ENCODE measurements at regions not wholly inside any gene's neighbourhood (a gene's known extent, or its start where the extent isn't known, plus 50 kb on each side); places are given as distances from the start of the nearest gene placed in this dataset.

GRCh38 chr20:24797745-24798655, 151.1 kb upstream of the CST7 start:
- Mint-ChIP-seq H3K27ac (no peak overlapping the region), H3K4me1 (peaks cover 0 to 2% (median 0%) of the 10 kb centered on the region in 3 donors), H3K4me3 (no peak overlapping the region), H3K27me3 (no peaks in the 10 kb centered on the region), H3K9me3 (no peaks in the 10 kb centered on the region), H3K36me3 (no peaks in the 10 kb centered on the region)

GRCh38 chr20:24798930-24799705, 150.0 kb upstream of the CST7 start:
- H3K27me3 Mint-ChIP-seq = no peaks in the 10 kb centered on the region
- H3K4me3 Mint-ChIP-seq = no peak overlapping the region
- H3K9me3 Mint-ChIP-seq = no peaks in the 10 kb centered on the region
- H3K36me3 Mint-ChIP-seq = no peaks in the 10 kb centered on the region
- H3K27ac Mint-ChIP-seq = no peak overlapping the region
- peaks cover 0 to 2% (median 0%) of the 10 kb centered on the region in 3 donors for H3K4me1 Mint-ChIP-seq

- Mint-ChIP-seq H3K9me3 (no peaks in the 10 kb centered on the region), H3K27ac (no peak overlapping the region), H3K27me3 (no peaks in the 10 kb centered on the region), H3K36me3 (peaks cover 2% of the 10 kb centered on the region), H3K4me3 (no peak overlapping the region), H3K4me1 (peaks cover 0 to 2% (median 0%) of the 10 kb centered on the region in 3 donors)
These were observed 149.0 kb upstream of the CST7 start for GRCh38 chr20:24799971-24800580.

GRCh38 chr20:24802286-24802820, 146.7 kb upstream of the CST7 start:
- Mint-ChIP-seq H3K4me1 (no peaks in the 10 kb centered on the region), H3K27ac (no peak overlapping the region), H3K27me3 (no peaks in the 10 kb centered on the region), H3K9me3 (no peaks in the 10 kb centered on the region), H3K4me3 (no peak overlapping the region), H3K36me3 (peaks cover 2% of the 10 kb centered on the region)

DNA sequence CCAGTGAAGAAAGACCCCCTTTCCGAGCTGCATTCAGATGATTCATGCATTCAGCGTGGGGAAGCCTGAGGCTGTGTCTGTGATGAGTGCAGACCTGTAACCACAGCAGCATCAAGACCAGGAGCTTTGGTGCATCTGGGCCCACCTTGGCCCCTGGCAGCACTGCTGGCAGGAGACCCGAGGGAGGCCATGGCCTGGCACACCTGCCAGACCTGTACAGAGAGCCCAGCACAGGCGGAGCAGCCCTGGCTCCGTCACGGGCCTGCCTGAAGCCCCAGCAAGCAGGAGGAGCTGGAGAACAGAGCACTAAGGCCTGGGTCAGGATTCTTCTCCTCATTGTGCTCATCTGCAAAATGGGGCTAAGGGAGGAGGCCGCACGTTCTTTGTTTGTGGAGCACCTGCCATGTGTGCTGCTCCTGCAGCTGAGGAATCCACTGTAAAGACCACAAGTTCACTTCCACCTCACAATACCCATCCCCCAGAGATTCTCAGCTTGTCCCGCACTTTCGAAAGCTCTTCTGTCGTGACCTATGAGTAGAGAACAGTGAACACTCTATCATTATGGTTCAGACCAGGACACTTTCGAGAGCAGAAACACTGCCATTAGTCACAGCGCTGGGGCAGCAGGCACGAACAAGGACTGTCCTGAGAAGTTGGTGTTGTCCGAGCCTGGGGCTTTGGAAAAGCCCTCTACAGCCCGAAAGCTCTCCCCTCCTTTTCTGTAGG, 144.4 kb upstream of the CST7 start:
- Mint-ChIP-seq H3K27ac (no peak overlapping the region), H3K4me1 (no peaks in the 10 kb centered on the region), H3K9me3 (no peaks in the 10 kb centered on the region), H3K27me3 (peaks cover 7% of the 10 kb centered on the region), H3K36me3 (peaks cover 2% of the 10 kb centered on the region), H3K4me3 (no peak overlapping the region)

- Mint-ChIP-seq H3K4me1 (no peaks in the 10 kb centered on the region), H3K9me3 (no peaks in the 10 kb centered on the region), H3K27me3 (peaks cover 10% of the 10 kb centered on the region), H3K4me3 (no peak overlapping the region), H3K36me3 (peaks cover 2% of the 10 kb centered on the region), H3K27ac (no peak overlapping the region)
These were observed 143.4 kb upstream of the CST7 start for GRCh38 chr20:24805456-24806238.

DNA sequence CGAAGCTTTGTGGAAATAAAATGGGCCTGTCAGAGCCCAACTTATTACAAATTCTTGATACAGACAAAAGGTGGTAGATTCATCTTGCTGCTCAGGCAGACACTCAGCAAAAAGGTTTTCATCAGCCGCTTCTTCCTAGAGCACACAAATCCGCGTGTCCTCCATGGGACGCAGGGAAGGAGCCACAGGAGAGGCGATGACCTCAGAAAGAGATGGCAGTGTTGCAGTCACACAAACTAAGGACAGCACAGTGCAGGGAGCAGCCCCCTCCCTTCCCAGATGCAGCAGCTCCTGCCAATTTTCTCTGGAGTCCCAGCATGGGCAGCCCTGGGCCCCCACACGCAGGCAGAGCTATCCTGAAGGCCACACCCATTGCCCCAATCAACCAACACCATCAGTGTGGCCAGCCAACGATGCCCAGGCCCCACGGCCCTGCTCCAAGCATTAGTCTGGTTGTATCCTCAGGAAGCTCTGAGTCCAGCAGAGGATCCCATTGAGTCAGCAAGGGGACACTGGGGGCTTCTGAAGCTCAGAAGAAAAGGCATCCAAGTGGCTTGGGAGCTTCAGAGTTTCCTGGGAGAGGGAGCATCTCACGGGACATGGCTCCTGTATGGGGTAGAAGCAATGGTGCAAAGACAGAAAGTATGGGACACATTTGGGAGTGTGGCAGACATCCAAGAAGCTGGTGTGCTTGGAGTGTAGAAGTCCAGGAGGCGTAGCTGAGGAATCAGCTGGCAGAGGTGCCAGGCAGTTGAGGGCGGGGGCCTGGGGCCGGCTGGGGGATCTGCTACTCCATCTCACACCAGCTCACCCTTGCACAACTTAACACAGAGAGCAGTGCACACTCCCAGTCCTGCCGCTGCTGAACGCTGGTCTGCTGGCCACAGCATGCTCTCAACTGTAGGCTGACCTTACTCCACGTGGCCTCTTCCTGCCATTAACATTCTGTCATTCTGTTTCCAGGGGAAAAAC, 142.1 kb upstream of the CST7 start:
- peaks cover 2% of the 10 kb centered on the region for H3K36me3 Mint-ChIP-seq
- no peaks in the 10 kb centered on the region for H3K9me3 Mint-ChIP-seq
- no peaks in the 10 kb centered on the region for H3K4me1 Mint-ChIP-seq
- H3K4me3 Mint-ChIP-seq = no peak overlapping the region
- peaks cover 10% of the 10 kb centered on the region for H3K27me3 Mint-ChIP-seq
- peak overlapping the region in 1 of 3 donors; percentile 14 for H3K27ac Mint-ChIP-seq

GRCh38 chr20:24808616-24809015, 140.5 kb upstream of the CST7 start:
- Mint-ChIP-seq H3K27ac (peak overlapping the region in 1 of 3 donors; percentile 36), H3K4me3 (no peak overlapping the region), H3K27me3 (peaks cover 10% of the 10 kb centered on the region), H3K36me3 (peaks cover 2% of the 10 kb centered on the region), H3K4me1 (no peaks in the 10 kb centered on the region), H3K9me3 (peaks cover 0 to 4% (median 0%) of the 10 kb centered on the region in 3 donors)

GRCh38 chr20:24809606-24810005, 139.5 kb upstream of the CST7 start:
- H3K9me3 Mint-ChIP-seq = peaks cover 0 to 4% (median 0%) of the 10 kb centered on the region in 3 donors
- H3K4me3 Mint-ChIP-seq = no peak overlapping the region
- peaks cover 10% of the 10 kb centered on the region for H3K27me3 Mint-ChIP-seq
- H3K36me3 Mint-ChIP-seq = peaks cover 2% of the 10 kb centered on the region
- no peak overlapping the region for H3K27ac Mint-ChIP-seq
- no peaks in the 10 kb centered on the region for H3K4me1 Mint-ChIP-seq

- H3K9me3 Mint-ChIP-seq = peaks cover 0 to 4% (median 0%) of the 10 kb centered on the region in 3 donors
- H3K4me1 Mint-ChIP-seq = no peaks in the 10 kb centered on the region
- no peak overlapping the region for H3K4me3 Mint-ChIP-seq
- no peaks in the 10 kb centered on the region for H3K36me3 Mint-ChIP-seq
- H3K27me3 Mint-ChIP-seq = peaks cover 10% of the 10 kb centered on the region
- H3K27ac Mint-ChIP-seq = no peak overlapping the region
These were observed 138.2 kb upstream of the CST7 start for GRCh38 chr20:24810676-24811407.

DNA sequence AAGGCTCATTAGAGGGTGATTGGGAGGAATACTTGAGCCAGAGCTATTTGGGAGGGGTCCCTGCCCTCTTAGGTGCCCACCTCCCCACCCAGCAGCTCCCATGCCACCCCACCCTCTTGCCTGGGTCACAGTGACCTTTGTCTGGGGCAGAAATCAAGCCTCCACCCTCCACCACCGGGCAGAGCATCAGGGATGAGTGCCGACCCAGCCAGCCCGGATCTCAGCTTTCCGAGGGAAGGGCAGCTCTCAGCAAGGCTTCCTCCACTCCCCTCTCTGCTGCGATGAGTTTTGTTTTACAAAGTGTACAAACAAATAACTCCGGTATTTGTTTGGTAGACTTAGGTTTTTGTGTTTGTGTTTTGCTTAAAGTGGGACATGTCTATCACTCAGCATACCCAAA, 136.7 kb upstream of the CST7 start:
- Mint-ChIP-seq H3K27me3 (peaks cover 13% of the 10 kb centered on the region), H3K4me1 (peaks cover 0 to 3% (median 0%) of the 10 kb centered on the region in 3 donors), H3K4me3 (no peak overlapping the region), H3K9me3 (peaks cover 0 to 4% (median 0%) of the 10 kb centered on the region in 3 donors), H3K36me3 (no peaks in the 10 kb centered on the region), H3K27ac (no peak overlapping the region)

GRCh38 chr20:24813080-24813479, 136.0 kb upstream of the CST7 start:
- peaks cover 0 to 4% (median 0%) of the 10 kb centered on the region in 3 donors for H3K9me3 Mint-ChIP-seq
- H3K36me3 Mint-ChIP-seq = no peaks in the 10 kb centered on the region
- H3K4me1 Mint-ChIP-seq = peaks cover 0 to 3% (median 0%) of the 10 kb centered on the region in 3 donors
- no peak overlapping the region for H3K4me3 Mint-ChIP-seq
- H3K27ac Mint-ChIP-seq = peak overlapping the region in 1 of 3 donors; percentile 13
- peaks cover 12% of the 10 kb centered on the region for H3K27me3 Mint-ChIP-seq
